Renal cortex interstitium (tissue), 11 donors: ENCODE measurements at regions not wholly inside any gene's neighbourhood (a gene's known extent, or its start where the extent isn't known, plus 50 kb on each side); places are given as distances from the start of the nearest gene placed in this dataset.
A peak's percentile ranks its signal among the peaks of the same experiment; 100 is the strongest.

ENCODE experiments used
- DNase-seq, 11 donors: peaks; one replicate each; pipeline ENCODE4 v3.0.0-alpha.2; 2013; ENCODE audit warnings: low read depth in 9 of 11, low spot score in 4 of 11; ENCODE audit errors: extremely low read depth in 1 of 11

DNA sequence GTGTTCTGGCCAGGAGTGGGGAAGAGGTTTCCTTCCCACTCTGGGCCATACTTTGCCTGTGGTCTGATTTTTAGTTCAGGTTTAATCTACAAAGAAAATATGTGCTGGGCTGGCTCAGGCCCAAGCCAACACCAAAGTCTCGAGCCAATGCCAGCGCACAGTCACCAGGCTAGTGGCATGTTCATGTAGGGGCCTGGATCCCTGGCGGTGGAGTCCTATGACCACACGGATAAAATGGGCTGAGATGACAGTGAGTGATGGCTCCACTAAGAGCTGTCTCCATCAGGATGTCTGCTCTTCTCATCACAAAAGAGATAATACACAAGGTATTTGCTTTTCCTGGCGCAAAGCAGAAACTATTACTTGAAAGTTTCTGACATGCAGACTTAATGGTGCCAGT lies 92.9 kb upstream of the PTPN3 start:
- no peak for DNase-seq

DNA sequence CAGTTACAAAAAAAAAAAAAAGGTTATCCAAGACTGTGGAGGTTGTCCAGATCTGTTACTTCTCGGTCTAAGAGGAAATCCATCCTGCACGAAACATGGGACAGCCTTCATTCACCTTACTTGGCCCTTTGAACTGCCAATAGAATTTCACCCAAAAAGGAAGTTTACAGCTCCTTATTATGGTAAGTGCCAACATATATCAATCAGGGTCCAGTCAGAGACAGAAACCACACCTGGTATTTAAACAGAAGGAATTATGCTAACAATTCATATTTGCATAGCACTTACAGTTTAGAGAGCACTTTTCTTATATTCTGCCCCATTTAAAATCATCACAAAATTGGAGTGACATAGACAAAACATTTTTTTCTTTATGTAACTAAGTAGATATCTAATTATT lies 93.6 kb upstream of the PTPN3 start:
- no peak for DNase-seq

DNA sequence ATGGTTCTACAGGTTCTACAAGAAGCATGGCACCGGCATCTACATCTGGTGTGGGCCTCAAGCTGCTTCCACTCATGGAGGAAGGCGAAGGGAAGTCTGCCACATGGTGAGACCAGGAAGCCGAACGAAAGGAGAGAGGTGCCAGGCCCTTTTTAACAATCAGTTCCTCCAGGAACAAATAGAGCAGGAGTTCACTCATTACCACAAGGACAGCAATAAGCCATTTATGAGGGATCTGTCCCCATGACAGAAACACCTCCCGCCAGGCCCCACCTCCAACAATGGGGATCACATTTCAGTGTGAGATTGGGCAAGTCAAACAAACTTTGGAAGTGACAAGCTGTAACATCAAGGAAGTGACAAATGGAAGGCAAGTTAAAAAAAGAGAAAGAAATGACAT lies 95.5 kb upstream of the PTPN3 start:
- no peak for DNase-seq

DNA sequence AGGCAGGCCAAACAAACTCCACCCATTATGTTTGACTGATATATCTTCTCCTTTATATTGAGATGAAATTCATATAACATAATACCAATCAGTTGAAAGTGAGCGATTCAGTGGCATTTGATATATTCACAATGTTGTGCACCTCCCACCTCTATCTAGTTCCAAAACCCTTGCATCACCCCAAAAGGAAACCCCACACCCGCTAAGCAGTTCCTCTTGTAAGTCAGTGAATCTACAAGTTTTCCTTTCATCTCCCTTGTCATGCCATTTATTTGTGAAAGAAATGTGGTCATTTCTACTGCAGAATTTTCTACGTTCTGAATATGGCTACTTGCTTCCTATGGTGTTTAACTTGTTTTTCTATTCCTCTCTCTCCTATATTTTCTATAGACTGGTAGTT lies 99.4 kb upstream of the PTPN3 start:
- DNase-seq: no peak

DNA sequence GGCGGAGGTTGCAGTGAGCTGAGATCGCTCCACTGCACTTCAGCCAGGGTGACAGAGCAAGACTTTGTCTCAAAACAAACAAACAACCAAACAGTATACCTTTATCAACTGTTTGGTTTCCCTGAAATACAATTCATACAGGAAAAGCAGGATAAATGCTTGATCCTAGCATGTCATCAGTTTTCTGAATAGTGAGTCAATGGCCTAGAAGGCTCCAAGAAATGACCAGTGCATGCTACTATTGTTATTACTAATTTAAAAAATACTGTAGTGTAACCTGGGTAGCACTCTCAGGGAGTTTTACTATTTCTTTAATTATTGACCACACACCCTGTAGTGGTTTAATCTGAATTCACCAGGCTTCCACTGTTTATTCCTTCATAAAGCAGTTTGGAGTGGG lies 101.0 kb upstream of the PTPN3 start:
- DNase-seq: no peak

DNA sequence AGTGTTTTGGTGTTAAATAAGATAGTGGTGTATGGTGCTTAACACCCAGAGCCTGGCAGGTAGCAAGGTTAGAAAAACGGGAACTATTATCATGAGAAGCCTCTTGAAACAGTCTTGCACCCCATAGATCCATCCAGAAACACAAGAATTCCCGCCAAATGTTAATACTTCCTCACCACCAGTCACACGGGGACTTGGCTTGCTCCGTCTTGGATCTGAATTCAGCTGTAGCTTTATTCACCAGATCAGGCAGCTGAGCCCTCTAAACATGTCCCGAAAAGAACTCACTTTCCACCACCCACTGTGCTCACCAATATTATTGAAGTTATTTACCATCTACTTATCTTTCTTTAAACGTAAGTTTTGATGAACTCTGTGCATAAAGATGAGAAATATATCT lies 101.6 kb upstream of the PTPN3 start:
- DNase-seq: no peak

- DNase-seq: no peak
Measured at GRCh38 chr9:109600142-109600541, 102.0 kb upstream of the PTPN3 start.

GRCh38 chr9:109601181-109601580 lies 103.1 kb upstream of the PTPN3 start:
- DNase-seq: no peak

DNA sequence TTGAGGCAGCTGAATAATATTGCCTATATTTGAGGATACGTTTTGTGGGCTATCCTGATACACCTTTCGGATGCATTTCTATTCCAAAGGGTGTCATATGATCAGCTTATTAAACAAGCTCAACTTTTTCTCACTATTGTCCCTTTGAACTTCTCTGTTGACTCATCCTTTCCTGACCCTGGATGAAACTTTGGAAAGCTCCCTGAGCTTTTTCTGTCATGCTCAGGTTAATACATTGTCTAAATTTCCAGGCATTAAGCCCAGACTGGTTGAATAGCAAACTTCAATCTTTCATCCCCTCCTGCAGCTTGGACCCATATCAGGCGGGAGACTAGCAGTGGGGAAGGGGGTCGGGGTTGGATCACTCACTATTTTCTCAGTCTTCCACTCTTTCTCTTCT lies 104.9 kb upstream of the PTPN3 start:
- DNase-seq: no peak

GRCh38 chr9:109604131-109604530 lies 106.0 kb upstream of the PTPN3 start:
- no peak for DNase-seq

GRCh38 chr9:109604781-109605180 lies 106.7 kb upstream of the PTPN3 start:
- no peak for DNase-seq

- DNase-seq: no peak
Measured at GRCh38 chr9:109609060-109609459, 111.0 kb upstream of the PTPN3 start.

DNA sequence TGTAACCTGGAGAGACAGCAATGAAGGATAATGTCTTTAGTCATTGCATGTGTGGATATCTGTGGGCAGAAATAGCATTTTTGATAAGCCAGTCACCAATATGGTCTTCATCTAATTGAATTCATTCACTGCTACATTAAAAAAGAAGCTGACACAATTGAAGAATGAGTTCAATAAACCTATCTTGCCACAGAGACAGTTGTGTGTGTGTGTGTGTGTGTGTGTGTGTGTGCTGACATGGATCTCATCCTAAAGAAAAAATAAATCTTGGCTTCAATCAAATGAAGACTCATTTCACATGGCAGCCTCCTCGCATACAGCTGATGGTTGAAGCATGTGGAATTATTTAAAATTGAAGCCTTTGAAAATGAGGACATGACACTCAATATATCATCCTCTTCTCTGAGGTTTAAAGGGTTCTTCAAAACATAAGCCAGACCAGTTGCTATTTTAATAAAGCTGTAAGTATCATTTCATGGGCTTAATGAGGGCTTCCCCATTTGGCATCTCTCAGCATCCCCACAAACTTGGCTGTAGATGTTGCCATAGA lies 118.5 kb upstream of the PTPN3 start:
- DNase-seq: no peak

DNA sequence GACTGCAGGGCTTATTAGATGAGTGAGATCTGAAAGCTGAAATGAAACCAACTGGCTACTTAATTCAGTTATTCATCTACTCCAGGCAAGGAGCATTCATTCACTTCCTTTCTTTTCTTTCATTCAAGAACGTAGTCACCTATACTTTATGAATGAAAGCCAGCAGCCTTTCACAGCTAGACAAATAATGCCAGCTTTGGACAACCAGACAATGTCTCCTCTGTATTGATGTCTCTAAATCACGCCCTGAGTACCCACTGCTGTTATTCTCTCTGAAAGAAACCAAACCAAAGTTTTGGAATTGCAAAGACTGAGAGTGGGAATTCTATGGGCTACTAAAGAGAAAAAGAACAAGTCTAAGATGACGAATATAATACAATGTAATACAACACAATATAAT lies 121.2 kb upstream of the PTPN3 start:
- no peak for DNase-seq

GRCh38 chr9:109624143-109624542 lies 126.0 kb upstream of the PTPN3 start:
- DNase-seq: no peak

GRCh38 chr9:109624896-109625295 lies 126.8 kb upstream of the PTPN3 start:
- no peak for DNase-seq

DNA sequence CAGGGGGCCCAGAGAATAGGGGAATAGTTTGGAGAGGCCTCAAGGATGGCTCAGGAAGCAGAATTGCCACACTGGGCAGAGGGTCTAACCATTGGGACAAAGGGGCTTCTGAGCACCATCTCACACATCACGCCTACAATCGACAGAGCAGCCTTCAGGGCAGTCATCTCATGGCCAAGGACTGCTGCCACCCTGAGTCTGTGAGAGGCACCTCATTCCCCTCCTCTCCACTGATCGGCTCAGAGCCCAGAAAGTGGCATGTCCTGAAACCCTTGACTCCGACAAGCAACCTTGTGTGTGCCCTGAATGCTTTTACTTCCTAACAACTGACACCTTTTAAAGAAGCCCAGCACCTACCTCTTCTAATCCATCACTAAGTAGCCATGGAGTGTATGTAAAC lies 128.9 kb upstream of the PTPN3 start:
- DNase-seq: no peak

- no peak for DNase-seq
Measured at GRCh38 chr9:109629615-109630014, 131.5 kb upstream of the PTPN3 start.

- DNase-seq: no peak
Measured at GRCh38 chr9:109632817-109633216, 134.7 kb upstream of the PTPN3 start.

GRCh38 chr9:109639674-109640579 lies 140.1 kb upstream of the PALM2AKAP2 start:
- DNase-seq: peak in 6 of 11 donors; percentile 4 to 20 (median 15)
